ENCODE measurements at regions not wholly inside any gene's neighbourhood (a gene's known extent, or its start where the extent isn't known, plus 50 kb on each side); places are given as distances from the start of the nearest gene placed in this dataset.
A peak's percentile ranks its signal among the peaks of the same experiment; 100 is the strongest.

- no peak for DNase-seq (ENCODE audit: low read depth in 2 of 2)
These were observed 54.5 kb downstream of the TKTL2 start for GRCh38 chr4:163419074-163419473.

GRCh38 chr4:163415668-163416067, 57.9 kb downstream of the TKTL2 start:
- DNase-seq (ENCODE audit: low read depth in 2 of 2), result no peak

- no peak for DNase-seq (ENCODE audit: low read depth in 2 of 2)
These were observed 59.3 kb downstream of the TKTL2 start for GRCh38 chr4:163414275-163414674.

- DNase-seq (ENCODE audit: low read depth in 2 of 2), result peak; percentile 1 to 80
These were observed 60.9 kb downstream of the NPY5R start for GRCh38 chr4:163404580-163404979.

- DNase-seq (ENCODE audit: low read depth in 2 of 2), result no peak
These were observed 60.4 kb downstream of the NPY5R start for GRCh38 chr4:163404080-163404479.

All from lung microvascular endothelial cell (primary cell).